ENCODE measurements at regions not wholly inside any gene's neighbourhood (a gene's known extent, or its start where the extent isn't known, plus 50 kb on each side); places are given as distances from the start of the nearest gene placed in this dataset.

- TF ChIP-seq CTCF (IDR thresholded peaks at IDR 0.05; ENCODE audit: borderline replicate concordance, extremely low read depth, low read length, poor library complexity, severe bottlenecking): no peak
- TF ChIP-seq EZH2 (IDR thresholded peaks at IDR 0.05; ENCODE audit: borderline replicate concordance, low read depth, low read length, severe bottlenecking): no peak
These were observed 188.1 kb upstream of the NSMCE3 start for GRCh38 chr15:29457729-29458128.
